Testis (tissue), 2 donors: ENCODE measurements at regions not wholly inside any gene's neighbourhood (a gene's known extent, or its start where the extent isn't known, plus 50 kb on each side); places are given as distances from the start of the nearest gene placed in this dataset.

Experiments
- DNase-seq: peaks from one replicate; pipeline ENCODE4 v3.0.0-alpha.2; 2019
- H3K27ac ChIP-seq, 2 donors: fragments of 200-600 bp; sonication (generic); one replicate each; pipeline ENCODE4 v1.5.1; 2019
- H3K27me3 ChIP-seq: fragments of 200-600 bp; sonication (generic); one replicate; pipeline ENCODE4 v1.5.1; 2019
- H3K36me3 ChIP-seq: fragments of 200-600 bp; sonication (generic); one replicate; pipeline ENCODE4 v1.5.1; 2017; ENCODE audit warnings: low read depth; ENCODE audit errors: missing control alignments
- H3K4me1 ChIP-seq: fragments of 200-600 bp; sonication (generic); one replicate; pipeline ENCODE4 v1.5.1; 2019
- H3K4me3 ChIP-seq, 2 donors: fragments of 200-600 bp; sonication (generic); one replicate each; pipeline ENCODE4 v1.5.1; 2017 to 2019
- H3K9me3 ChIP-seq: fragments of 200-600 bp; sonication (generic); one replicate; pipeline ENCODE4 v1.5.1; 2017
- POLR2A ChIP-seq: fragments of 450-650 bp; IDR thresholded peaks from one replicate; pipeline ENCODE4 v1.6.1; 2017; ENCODE audit warnings: antibody characterized with exemption, mild to moderate bottlenecking, moderate library complexity
- WGBS, 2 donors: methylation state at CpG; one replicate each; pipeline ENCODE4 v1.1.5; 2018; 5-methylcytosine and 5-hydroxymethylcytosine counted together
- intact Hi-C: fragments of 100-400 bp; cut with DNase I; formaldehyde crosslinking; loops from one replicate; pipeline ENCODE4 v1.15.1; 2023; ENCODE audit warnings: low total_unique reads
- TF ChIP-seq, protein P1 (sequence below), 3 experiments: fragments of 450-650 bp in 2 of 3; fragments of 200-600 bp in 1 of 3; sonication (generic) in 1 of 3; IDR thresholded peaks; one replicate each; pipeline ENCODE4 v1.5.1; 2016 to 2019; ENCODE audit warnings: antibody characterized with exemption in 3 of 3, mild to moderate bottlenecking in 2 of 3, moderate library complexity in 1 of 3

DNA sequence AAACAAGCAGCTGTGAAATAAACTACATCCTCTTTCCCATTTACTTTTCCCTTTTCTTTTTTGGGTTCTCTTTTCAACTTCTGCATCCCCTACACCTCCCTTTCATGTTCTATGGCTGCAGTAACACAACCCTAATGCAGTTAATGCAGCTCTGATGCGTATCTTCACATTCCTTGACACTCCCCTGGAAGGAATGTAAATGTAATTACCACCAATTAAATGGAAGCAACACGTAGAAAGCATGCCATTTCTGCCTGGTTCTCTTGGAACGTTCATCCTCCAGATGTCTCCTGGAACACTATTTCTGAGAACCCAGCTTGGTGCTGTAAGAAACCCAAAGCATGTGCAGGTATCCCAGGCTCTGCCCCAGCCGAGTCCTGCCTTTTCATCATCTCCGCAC lies 166.8 kb upstream of the FREM2 start:
- intact Hi-C loops: no loop called here
- Histone ChIP-seq H3K27me3 (no peaks in the 10 kb centered on the region), H3K4me1 (no peaks in the 10 kb centered on the region), H3K36me3 (no peaks in the 10 kb centered on the region), H3K4me3 (no peak overlapping the region), H3K27ac (no peak overlapping the region), H3K9me3 (no peaks in the 10 kb centered on the region)
- no peak for DNase-seq
- WGBS, 2 donors: 79 to 82% methylated on average over 5 of the region's 5 CpGs
- TF ChIP-seq POLR2A: no peak

DNA sequence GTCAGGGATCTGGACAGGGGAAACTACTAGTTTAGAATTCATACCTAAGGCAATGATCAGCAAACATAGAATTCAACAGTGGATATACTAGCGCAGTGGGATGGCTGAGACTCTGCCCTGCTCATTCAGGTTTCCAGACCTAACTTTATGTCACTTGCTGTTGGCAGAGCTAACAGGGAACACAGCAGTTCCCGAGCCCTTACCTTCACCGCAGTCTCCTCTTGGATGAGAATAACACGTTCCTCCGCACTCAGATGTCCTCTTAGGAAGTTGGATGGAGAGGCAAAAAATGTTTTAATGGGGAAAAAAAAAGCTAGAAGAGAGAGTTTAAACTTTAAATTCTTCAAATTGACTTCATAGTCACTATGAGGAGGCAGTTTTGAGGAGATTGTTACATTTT lies 159.7 kb upstream of the FREM2 start:
- intact Hi-C loops: no loop called here
- Histone ChIP-seq H3K4me1 (no peaks in the 10 kb centered on the region), H3K36me3 (no peaks in the 10 kb centered on the region), H3K27me3 (no peaks in the 10 kb centered on the region), H3K9me3 (no peaks in the 10 kb centered on the region), H3K27ac (no peak overlapping the region), H3K4me3 (no peak overlapping the region)
- WGBS, 2 donors: 54% methylated on average over 5 of the region's 5 CpGs
- DNase-seq: no peak
- no peak for TF ChIP-seq POLR2A
- TF ChIP-seq, protein P1, sequence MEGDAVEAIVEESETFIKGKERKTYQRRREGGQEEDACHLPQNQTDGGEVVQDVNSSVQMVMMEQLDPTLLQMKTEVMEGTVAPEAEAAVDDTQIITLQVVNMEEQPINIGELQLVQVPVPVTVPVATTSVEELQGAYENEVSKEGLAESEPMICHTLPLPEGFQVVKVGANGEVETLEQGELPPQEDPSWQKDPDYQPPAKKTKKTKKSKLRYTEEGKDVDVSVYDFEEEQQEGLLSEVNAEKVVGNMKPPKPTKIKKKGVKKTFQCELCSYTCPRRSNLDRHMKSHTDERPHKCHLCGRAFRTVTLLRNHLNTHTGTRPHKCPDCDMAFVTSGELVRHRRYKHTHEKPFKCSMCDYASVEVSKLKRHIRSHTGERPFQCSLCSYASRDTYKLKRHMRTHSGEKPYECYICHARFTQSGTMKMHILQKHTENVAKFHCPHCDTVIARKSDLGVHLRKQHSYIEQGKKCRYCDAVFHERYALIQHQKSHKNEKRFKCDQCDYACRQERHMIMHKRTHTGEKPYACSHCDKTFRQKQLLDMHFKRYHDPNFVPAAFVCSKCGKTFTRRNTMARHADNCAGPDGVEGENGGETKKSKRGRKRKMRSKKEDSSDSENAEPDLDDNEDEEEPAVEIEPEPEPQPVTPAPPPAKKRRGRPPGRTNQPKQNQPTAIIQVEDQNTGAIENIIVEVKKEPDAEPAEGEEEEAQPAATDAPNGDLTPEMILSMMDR (IDR thresholded peaks at IDR 0.05): no peak

DNA sequence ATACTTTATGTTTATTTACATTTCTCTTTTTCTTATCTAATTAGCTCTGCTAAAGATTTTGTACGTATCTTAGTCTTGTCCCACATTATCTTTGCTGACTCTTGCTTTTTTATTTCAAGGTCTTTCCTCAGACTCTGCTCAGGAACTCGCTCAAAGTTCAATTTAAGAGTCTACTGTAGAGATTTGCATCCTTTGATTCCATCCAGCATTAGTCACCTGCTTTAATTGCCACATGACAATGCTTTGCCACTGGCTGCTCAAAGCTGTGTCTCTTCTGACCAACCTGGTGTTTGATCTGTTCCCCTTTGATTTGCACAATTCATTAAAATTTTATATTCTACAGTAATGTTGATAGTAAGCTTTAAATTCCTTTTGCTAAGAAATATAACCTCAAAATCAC lies 157.9 kb upstream of the FREM2 start:
- TF ChIP-seq POLR2A: no peak
- TF ChIP-seq, protein P1 (IDR thresholded peaks at IDR 0.05): no peak
- Histone ChIP-seq H3K4me1 (no peaks in the 10 kb centered on the region), H3K4me3 (no peak overlapping the region), H3K27ac (no peak overlapping the region), H3K9me3 (no peaks in the 10 kb centered on the region), H3K36me3 (no peaks in the 10 kb centered on the region), H3K27me3 (no peaks in the 10 kb centered on the region)
- intact Hi-C loops: no loop called here
- WGBS, 2 donors: 43 to 56% methylated on average over 2 of the region's 2 CpGs
- DNase-seq: no peak

DNA sequence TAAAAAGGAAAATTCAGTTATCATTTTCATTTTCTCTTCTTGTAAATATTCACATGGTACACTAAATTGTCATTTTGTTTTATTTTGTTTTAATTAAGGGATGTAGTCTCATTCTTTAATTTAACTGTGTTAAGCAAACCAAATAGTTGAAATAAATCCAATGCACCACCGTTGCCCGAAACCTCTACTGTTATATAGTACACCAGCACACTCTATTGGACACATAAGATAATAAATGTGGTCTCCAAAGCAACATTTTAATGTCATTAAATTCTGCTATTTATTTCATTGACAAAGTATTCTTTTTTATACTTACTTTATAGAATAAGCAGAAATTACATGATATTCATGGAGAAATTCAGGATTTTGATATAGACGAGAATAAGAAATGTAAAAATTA lies 156.4 kb upstream of the FREM2 start:
- Histone ChIP-seq H3K27me3 (no peaks in the 10 kb centered on the region), H3K36me3 (no peaks in the 10 kb centered on the region), H3K4me1 (no peaks in the 10 kb centered on the region), H3K9me3 (no peaks in the 10 kb centered on the region), H3K27ac (no peak overlapping the region), H3K4me3 (no peak overlapping the region)
- WGBS, 2 donors: 56 to 60% methylated on average over 3 of the region's 3 CpGs
- TF ChIP-seq, protein P1 (IDR thresholded peaks at IDR 0.05): peak in 1 of 3 experiments; percentile 17
- TF ChIP-seq POLR2A: no peak
- intact Hi-C loops: no loop called here
- DNase-seq: no peak

DNA sequence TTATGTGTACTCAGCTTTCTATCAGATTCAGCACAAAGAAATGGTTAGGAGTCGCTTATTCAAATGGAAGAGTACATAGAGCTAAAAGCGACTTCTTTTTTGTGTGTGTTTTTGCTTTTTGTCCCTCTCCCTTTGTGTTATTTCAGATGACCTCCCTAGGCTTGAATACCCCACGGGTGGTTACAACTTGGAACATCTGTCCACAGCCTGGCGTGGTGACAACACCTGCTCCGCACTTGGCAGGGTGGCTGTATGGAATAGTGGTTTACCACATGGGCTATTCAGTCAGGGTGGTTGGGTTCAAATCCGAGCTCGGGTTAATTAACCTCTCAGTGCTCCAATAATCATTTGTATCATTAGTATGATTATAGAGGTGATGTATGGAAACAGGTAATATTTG lies 151.6 kb upstream of the FREM2 start:
- DNase-seq: no peak
- intact Hi-C loops: no loop called here
- TF ChIP-seq POLR2A: no peak
- TF ChIP-seq, protein P1 (IDR thresholded peaks at IDR 0.05): no peak

More for the DNA sequence above, 151.6 kb upstream of the FREM2 start:
- H3K27me3 ChIP-seq: no peaks in the 10 kb centered on the region
- no peaks in the 10 kb centered on the region for H3K4me1 ChIP-seq
- no peaks in the 10 kb centered on the region for H3K9me3 ChIP-seq
- H3K36me3 ChIP-seq: no peaks in the 10 kb centered on the region
- H3K4me3 ChIP-seq: no peak overlapping the region
- no peak overlapping the region for H3K27ac ChIP-seq
- 86 to 91% methylated on average over 7 of the region's 7 CpGs for WGBS, 2 donors
